Activated CD8-positive, alpha-beta memory T cell treated with anti-CD3 and anti-CD28 coated beads, Interleukin-2, amount 10 ng/mL, durations not matched to agents 7 days and 5 days (primary cell): ENCODE measurements at regions not wholly inside any gene's neighbourhood (a gene's known extent, or its start where the extent isn't known, plus 50 kb on each side); places are given as distances from the start of the nearest gene placed in this dataset.
"Not testable (repeated sequence)": the region's sequence is repeated elsewhere in the genome, so short reads cannot be mapped to it uniquely, and the experiment has no call there.

Experiments used
- ATAC-seq: fragments of 150-1000 bp; cut with Tn5 transposase; one replicate; pipeline ENCODE4 v1.10.0; 2021; ENCODE audit warnings: moderate library complexity
- CTCF ChIA-PET: fragments of 350-600 bp; sonication (Branson Sonifier 250); formaldehyde crosslinking; loops from one replicate; lab custom pipeline; 2021; ENCODE audit warnings: antibody characterized with exemption; lab: Charles Lee
- DNase-seq: peaks from one replicate; pipeline ENCODE4 v3.0.0-alpha.2; 2020
- H3K27ac Mint-ChIP-seq: one replicate; pipeline ENCODE4 v1.8.0; 2021; ENCODE audit warnings: mild to moderate bottlenecking, mixed read lengths
- H3K27me3 Mint-ChIP-seq: one replicate; pipeline ENCODE4 v1.8.0; 2021; ENCODE audit warnings: mixed read lengths
- H3K36me3 Mint-ChIP-seq: one replicate; pipeline ENCODE4 v1.8.0; 2021; ENCODE audit warnings: mild to moderate bottlenecking, mixed read lengths
- H3K4me1 Mint-ChIP-seq: one replicate; pipeline ENCODE4 v1.8.0; 2021; ENCODE audit warnings: mixed read lengths
- H3K4me3 Mint-ChIP-seq: one replicate; pipeline ENCODE4 v1.8.0; 2021; ENCODE audit warnings: mild to moderate bottlenecking, moderate library complexity, mixed read lengths
- H3K9me3 Mint-ChIP-seq: one replicate; pipeline ENCODE4 v1.8.0; 2022; ENCODE audit warnings: low read depth, mixed read lengths

DNA sequence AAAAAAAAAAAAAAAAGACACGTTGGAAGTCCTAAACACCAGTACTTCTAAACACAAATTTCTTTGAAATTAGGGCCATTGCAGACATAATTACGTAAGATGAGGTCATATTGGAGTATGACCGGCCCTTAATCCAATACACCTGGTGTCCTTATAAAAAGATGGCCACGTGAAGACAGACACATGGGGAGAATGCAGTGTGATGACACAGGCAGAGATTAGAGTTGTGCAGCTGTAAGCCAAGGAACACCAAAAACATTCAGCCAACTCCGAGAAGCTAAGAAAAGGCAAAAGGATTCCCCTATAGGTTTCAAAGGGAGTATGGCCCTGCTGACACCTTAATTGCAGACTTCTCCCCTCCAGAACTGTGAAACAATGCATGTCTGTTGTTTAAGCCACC is 379.0 kb upstream of the PDZRN3 start:
- H3K9me3 Mint-ChIP-seq, result peaks cover 3% of the 10 kb centered on the region

DNA sequence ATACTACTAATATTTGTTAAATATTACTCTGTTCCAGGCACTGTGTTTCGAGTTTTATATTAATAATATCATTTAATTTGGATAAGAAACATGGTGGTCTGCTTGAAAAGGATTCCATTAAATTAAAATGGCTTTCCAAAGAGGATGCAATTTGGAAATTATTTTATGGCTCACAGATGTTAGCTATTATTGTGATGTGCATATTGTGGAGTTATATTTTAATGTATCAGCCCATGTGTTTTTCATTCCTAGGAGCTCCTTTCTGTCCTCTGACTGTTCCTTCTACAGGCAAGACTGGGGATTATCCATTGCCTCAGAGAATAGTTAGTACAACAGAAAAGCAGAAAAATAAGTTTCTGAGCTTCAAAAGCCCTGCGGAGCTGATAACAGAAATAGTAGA is 376.7 kb upstream of the PDZRN3 start:
- CTCF ChIA-PET, result no interaction called here
- ATAC-seq, result no peak
- no peaks in the 10 kb centered on the region for H3K4me1 Mint-ChIP-seq

More for the DNA sequence above, 379.0 kb upstream of the PDZRN3 start:
- ATAC-seq (no peak), DNase-seq (no peak)
- H3K27me3 Mint-ChIP-seq, result no peaks in the 10 kb centered on the region
- no peaks in the 10 kb centered on the region for H3K4me1 Mint-ChIP-seq
- no peak overlapping the region for H3K4me3 Mint-ChIP-seq
- CTCF ChIA-PET, result no interaction called here
- H3K27ac Mint-ChIP-seq, result no peak overlapping the region
- H3K36me3 Mint-ChIP-seq, result no peaks in the 10 kb centered on the region

DNA sequence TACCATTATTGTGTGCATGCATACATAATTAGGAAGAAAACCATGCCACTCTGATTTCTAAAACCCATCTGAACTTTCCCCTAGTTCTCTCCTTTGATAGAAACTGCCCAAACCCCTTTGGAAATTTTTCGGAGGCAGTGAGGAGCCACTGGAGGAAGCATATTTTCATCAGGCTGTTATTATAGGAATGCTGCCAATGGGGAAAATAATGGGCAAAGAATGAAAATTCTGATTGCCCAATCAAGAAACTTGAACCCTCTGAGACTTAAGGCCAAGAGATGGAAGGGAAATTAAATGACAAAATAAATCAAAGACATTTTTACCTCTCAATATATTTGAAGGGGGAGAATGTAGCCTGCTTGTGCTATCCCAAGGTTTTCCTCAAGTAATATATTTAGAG is 376.0 kb upstream of the PDZRN3 start:
- no peaks in the 10 kb centered on the region for H3K36me3 Mint-ChIP-seq
- DNase-seq (no peak), ATAC-seq (no peak)
- H3K27me3 Mint-ChIP-seq, result no peaks in the 10 kb centered on the region
- H3K4me3 Mint-ChIP-seq, result no peak overlapping the region
- no peaks in the 10 kb centered on the region for H3K4me1 Mint-ChIP-seq
- peaks cover 2% of the 10 kb centered on the region for H3K9me3 Mint-ChIP-seq
- H3K27ac Mint-ChIP-seq, result no peak overlapping the region
- CTCF ChIA-PET, result no interaction called here

More for the DNA sequence above, 376.7 kb upstream of the PDZRN3 start:
- H3K27ac Mint-ChIP-seq, result no peak overlapping the region
- H3K4me3 Mint-ChIP-seq, result no peak overlapping the region
- no peak for DNase-seq
- H3K27me3 Mint-ChIP-seq, result no peaks in the 10 kb centered on the region
- H3K36me3 Mint-ChIP-seq, result no peaks in the 10 kb centered on the region
- H3K9me3 Mint-ChIP-seq, result peaks cover 2% of the 10 kb centered on the region

GRCh38 chr3:73999501-73999900 is 374.8 kb upstream of the PDZRN3 start:
- H3K27me3 Mint-ChIP-seq, result no peaks in the 10 kb centered on the region
- H3K27ac Mint-ChIP-seq, result no peak overlapping the region
- CTCF ChIA-PET, result no interaction called here
- no peaks in the 10 kb centered on the region for H3K4me1 Mint-ChIP-seq
- DNase-seq, result no peak
- peaks cover 2% of the 10 kb centered on the region for H3K9me3 Mint-ChIP-seq
- H3K4me3 Mint-ChIP-seq, result no peak overlapping the region
- no peak for ATAC-seq
- H3K36me3 Mint-ChIP-seq, result no peaks in the 10 kb centered on the region

DNA sequence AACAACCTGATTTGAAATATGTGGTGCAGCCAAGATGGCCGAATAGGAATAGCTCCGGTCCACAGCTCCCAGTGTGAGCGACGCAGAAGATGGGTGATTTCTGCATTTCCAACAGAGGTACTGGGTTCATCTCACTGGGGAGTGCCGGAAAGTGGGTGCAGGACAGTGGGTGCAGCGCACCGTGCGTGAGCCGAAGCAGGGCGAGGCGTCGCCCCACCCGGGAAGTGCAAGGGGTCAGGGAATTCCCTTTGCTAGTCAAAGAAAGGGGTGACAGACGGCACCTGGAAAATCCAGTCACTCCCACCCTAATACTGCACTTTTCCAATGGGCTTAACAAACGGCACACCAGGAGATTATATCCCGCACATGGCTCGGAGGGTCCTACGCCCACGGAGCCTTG is 365.9 kb upstream of the PDZRN3 start:
- H3K4me3 Mint-ChIP-seq, H3K36me3 Mint-ChIP-seq, H3K9me3 Mint-ChIP-seq, H3K27me3 Mint-ChIP-seq, H3K27ac Mint-ChIP-seq, CTCF ChIA-PET, ATAC-seq, H3K4me1 Mint-ChIP-seq, DNase-seq: not testable (repeated sequence)

GRCh38 chr3:73966733-73967132 is 342.0 kb upstream of the PDZRN3 start:
- DNase-seq (no peak), ATAC-seq (no peak)
- Mint-ChIP-seq H3K27ac (no peak overlapping the region), H3K4me1 (no peaks in the 10 kb centered on the region), H3K9me3 (peaks cover 16% of the 10 kb centered on the region), H3K4me3 (no peak overlapping the region), H3K36me3 (no peaks in the 10 kb centered on the region), H3K27me3 (no peaks in the 10 kb centered on the region)
- CTCF ChIA-PET, result no interaction called here

DNA sequence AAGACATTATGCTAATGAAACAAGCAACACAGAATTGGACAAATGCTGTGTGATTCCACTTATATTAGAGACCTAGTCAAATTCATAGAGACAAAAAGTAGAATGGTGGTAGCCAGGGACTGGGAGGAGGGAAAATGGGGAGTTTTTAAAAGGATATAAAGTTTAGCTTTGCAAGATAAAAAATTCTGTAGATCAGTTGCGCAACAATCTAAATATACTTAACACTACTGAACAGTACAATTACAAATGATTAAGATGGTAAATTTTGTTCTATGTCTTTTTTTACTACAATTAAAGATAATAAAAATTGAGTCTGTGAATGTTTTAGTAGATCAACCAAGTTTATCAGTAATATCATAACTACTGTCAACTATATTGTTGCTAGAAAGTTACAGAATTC is 340.1 kb upstream of the PDZRN3 start:
- ATAC-seq (no peak), DNase-seq (no peak)
- no peaks in the 10 kb centered on the region for H3K4me1 Mint-ChIP-seq
- no peaks in the 10 kb centered on the region for H3K36me3 Mint-ChIP-seq
- no peak overlapping the region for H3K27ac Mint-ChIP-seq
- H3K4me3 Mint-ChIP-seq, result no peak overlapping the region
- CTCF ChIA-PET, result no interaction called here
- peaks cover 11% of the 10 kb centered on the region for H3K9me3 Mint-ChIP-seq
- H3K27me3 Mint-ChIP-seq, result no peaks in the 10 kb centered on the region

DNA sequence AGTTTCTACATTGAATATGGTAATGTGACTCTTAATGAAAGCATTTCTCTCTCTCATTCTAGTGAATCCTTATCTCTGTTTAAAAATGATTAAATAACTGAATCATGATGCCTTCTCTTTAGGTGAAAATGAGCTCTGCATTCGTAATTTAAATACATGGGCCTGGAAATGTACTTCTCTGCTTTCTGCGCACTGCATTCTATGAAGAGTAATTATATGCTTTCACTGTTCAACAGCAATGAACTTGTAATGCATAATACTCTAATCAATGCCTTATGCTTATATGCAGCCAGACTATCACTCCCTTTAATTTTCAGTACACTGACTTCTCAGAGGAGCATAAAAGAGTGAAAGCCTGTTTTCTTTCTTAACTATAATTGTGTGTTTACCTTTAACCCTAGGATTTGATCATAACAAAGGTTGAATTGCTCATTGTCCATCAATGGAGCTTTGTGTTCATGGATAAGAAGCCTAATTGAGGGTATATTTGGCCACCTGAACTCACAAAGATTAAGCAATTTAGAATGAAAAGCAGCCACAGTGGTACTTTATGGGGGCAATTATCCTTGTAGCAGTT is 330.8 kb upstream of the PDZRN3 start:
- Mint-ChIP-seq H3K4me1 (no peaks in the 10 kb centered on the region), H3K9me3 (peaks cover 7% of the 10 kb centered on the region), H3K27me3 (no peaks in the 10 kb centered on the region), H3K36me3 (no peaks in the 10 kb centered on the region), H3K27ac (no peak overlapping the region), H3K4me3 (no peak overlapping the region)
- DNase-seq (no peak), ATAC-seq (no peak)
- CTCF ChIA-PET, result no interaction called here

DNA sequence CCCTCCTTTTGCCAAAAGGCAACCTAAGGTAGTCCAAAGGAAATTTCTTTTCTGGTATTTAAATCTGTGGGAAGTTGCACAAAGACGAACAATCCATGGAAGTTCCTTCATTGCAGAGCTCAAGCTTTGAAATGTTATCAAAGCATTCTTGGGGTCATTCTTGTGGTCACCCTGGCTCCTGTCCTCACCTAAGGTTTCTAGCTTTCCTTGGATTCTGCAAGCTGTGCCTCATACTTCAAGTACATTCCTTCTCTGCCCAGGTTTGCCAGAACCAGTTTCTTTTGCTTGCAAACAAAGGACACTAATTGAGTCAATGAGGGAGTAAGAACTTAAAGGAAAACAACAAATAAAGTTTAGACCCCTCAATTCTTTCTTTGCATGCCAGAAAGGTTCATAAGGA is 329.8 kb upstream of the PDZRN3 start:
- no peaks in the 10 kb centered on the region for H3K36me3 Mint-ChIP-seq
- DNase-seq (no peak), ATAC-seq (no peak)
- H3K27ac Mint-ChIP-seq, result no peak overlapping the region
- H3K4me1 Mint-ChIP-seq, result no peaks in the 10 kb centered on the region
- H3K4me3 Mint-ChIP-seq, result no peak overlapping the region
- H3K9me3 Mint-ChIP-seq, result peaks cover 7% of the 10 kb centered on the region
- no peaks in the 10 kb centered on the region for H3K27me3 Mint-ChIP-seq
- CTCF ChIA-PET, result no interaction called here

GRCh38 chr3:73952781-73953180 is 328.0 kb upstream of the PDZRN3 start:
- H3K9me3 Mint-ChIP-seq, result peaks cover 7% of the 10 kb centered on the region
- CTCF ChIA-PET, result no interaction called here
- H3K36me3 Mint-ChIP-seq, result no peaks in the 10 kb centered on the region

GRCh38 chr3:73950865-73951558 is 326.3 kb upstream of the PDZRN3 start:
- H3K27me3 Mint-ChIP-seq, result no peaks in the 10 kb centered on the region
- H3K36me3 Mint-ChIP-seq, result no peaks in the 10 kb centered on the region
- DNase-seq (no peak), ATAC-seq (no peak)
- H3K4me1 Mint-ChIP-seq, result no peaks in the 10 kb centered on the region
- CTCF ChIA-PET, result no interaction called here
- H3K4me3 Mint-ChIP-seq, result no peak overlapping the region
- H3K27ac Mint-ChIP-seq, result no peak overlapping the region
- peaks cover 3% of the 10 kb centered on the region for H3K9me3 Mint-ChIP-seq

More at GRCh38 chr3:73952781-73953180, 328.0 kb upstream of the PDZRN3 start:
- ATAC-seq (no peak), DNase-seq (no peak)
- no peak overlapping the region for H3K27ac Mint-ChIP-seq
- H3K4me3 Mint-ChIP-seq, result no peak overlapping the region
- no peaks in the 10 kb centered on the region for H3K27me3 Mint-ChIP-seq
- H3K4me1 Mint-ChIP-seq, result no peaks in the 10 kb centered on the region

DNA sequence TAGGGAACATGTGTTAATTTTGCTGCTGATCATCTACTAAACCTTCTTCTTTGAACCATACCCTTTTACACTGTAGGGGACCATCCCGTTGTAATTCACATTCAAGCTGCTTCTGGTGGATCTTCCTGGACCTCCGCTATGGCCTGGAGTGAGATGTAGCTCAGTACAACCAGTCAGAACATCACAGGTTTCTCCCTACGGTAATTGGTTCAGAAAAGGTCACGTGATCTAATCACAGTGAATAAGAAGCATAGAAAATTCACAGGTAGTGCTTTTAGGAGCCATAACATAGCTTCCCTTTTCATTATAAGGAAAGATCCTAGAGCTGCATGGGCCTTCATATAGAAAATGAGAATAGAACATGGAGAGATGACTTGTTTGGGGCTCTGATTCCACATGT is 320.8 kb upstream of the PDZRN3 start:
- CTCF ChIA-PET, result no interaction called here
- Mint-ChIP-seq H3K27me3 (no peaks in the 10 kb centered on the region), H3K4me1 (no peaks in the 10 kb centered on the region), H3K9me3 (no peaks in the 10 kb centered on the region), H3K27ac (no peak overlapping the region), H3K36me3 (no peaks in the 10 kb centered on the region), H3K4me3 (no peak overlapping the region)
- ATAC-seq (no peak), DNase-seq (no peak)

- peaks cover 5% of the 10 kb centered on the region for H3K9me3 Mint-ChIP-seq
- CTCF ChIA-PET, result no interaction called here
- H3K27ac Mint-ChIP-seq, result no peak overlapping the region
- no peak for ATAC-seq
- DNase-seq, result no peak
- no peaks in the 10 kb centered on the region for H3K36me3 Mint-ChIP-seq
- H3K27me3 Mint-ChIP-seq, result no peaks in the 10 kb centered on the region
- H3K4me3 Mint-ChIP-seq, result no peak overlapping the region
- H3K4me1 Mint-ChIP-seq, result no peaks in the 10 kb centered on the region
Measured at GRCh38 chr3:73939985-73940384, 315.2 kb upstream of the PDZRN3 start.

DNA sequence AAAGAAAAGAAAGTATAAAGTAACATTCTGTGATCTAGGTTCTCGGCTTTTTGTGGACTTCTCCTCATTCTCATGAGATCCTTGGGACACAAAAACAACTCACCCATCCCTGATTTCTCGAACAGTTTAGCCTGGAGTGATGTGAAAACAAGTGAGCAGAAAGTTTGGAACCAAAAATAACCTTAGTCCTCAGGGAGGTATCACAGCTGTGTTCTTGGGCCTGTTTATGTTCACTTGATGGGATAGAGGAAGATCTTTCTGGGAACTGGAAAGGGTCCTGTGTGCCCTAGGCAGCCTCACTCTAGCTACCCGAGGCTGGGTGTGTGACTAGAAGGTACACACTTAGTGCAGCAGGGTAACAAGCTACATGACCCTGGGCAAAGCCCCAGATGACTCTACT is 308.8 kb upstream of the PDZRN3 start:
- CTCF ChIA-PET, result no interaction called here
- Mint-ChIP-seq H3K27me3 (no peaks in the 10 kb centered on the region), H3K36me3 (no peaks in the 10 kb centered on the region), H3K27ac (no peak overlapping the region), H3K4me3 (no peak overlapping the region), H3K4me1 (no peaks in the 10 kb centered on the region), H3K9me3 (peaks cover 2% of the 10 kb centered on the region)
- DNase-seq, result no peak
- ATAC-seq, result no peak
